ENCODE measurements at regions not wholly inside any gene's neighbourhood (a gene's known extent, or its start where the extent isn't known, plus 50 kb on each side); places are given as distances from the start of the nearest gene placed in this dataset.

DNA sequence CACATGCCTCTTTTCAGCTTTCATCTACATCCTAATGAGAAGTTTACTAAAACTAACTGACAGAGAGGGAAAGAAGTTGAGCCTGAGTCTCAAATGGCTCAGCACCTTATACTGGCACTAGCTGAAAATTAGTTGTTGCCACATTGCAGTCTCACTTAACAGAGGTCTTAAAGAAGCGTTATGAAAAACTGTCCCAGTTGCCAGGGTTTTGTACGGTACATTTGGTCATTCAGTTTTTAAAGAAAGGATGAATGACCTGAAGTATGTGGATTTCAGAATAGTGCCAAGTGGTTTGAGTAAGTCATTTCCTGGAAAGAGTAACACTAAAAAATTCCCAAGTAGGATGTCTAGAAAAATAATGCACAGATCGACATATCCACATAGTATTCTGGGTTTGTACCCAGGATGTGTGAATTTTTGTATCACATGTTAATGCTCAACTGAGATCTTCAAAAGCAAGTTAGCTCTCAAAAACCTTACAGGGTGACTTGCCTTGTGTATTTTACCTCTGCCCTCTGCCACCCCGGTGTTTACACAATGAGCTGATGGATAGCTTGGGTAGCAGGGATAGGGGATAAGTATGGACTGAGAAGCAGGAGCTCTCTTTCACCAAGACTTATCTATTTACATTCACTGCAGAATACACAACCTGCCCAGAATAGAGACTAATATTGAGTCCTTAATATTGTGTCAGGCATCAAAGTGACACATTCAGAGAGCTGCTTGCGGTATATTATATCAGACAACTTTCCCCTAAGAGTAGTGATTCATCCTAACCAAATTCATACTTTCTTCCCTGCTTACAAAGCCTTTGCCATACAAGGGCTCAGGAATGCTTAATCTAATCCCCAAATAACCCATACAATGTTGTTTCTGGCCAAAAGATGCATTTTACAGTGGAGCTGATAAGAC lies 1075.7 kb upstream of the PABPC4L start:
- no peak for DNase-seq
- H3K4me1 ChIP-seq = no peaks in the 10 kb centered on the region
- no peaks in the 10 kb centered on the region for H3K27me3 ChIP-seq
- no peaks in the 10 kb centered on the region for H3K36me3 ChIP-seq
- ATAC-seq = no peak
- no peak overlapping the region for H3K4me3 ChIP-seq
- TF ChIP-seq, protein P1, sequence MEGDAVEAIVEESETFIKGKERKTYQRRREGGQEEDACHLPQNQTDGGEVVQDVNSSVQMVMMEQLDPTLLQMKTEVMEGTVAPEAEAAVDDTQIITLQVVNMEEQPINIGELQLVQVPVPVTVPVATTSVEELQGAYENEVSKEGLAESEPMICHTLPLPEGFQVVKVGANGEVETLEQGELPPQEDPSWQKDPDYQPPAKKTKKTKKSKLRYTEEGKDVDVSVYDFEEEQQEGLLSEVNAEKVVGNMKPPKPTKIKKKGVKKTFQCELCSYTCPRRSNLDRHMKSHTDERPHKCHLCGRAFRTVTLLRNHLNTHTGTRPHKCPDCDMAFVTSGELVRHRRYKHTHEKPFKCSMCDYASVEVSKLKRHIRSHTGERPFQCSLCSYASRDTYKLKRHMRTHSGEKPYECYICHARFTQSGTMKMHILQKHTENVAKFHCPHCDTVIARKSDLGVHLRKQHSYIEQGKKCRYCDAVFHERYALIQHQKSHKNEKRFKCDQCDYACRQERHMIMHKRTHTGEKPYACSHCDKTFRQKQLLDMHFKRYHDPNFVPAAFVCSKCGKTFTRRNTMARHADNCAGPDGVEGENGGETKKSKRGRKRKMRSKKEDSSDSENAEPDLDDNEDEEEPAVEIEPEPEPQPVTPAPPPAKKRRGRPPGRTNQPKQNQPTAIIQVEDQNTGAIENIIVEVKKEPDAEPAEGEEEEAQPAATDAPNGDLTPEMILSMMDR (IDR thresholded peaks at IDR 0.05) = no peak
- H3K9me3 ChIP-seq = no peaks in the 10 kb centered on the region
- intact Hi-C loops (cut with DNase I) = no loop called here
- no peak overlapping the region for H3K27ac ChIP-seq

DNA sequence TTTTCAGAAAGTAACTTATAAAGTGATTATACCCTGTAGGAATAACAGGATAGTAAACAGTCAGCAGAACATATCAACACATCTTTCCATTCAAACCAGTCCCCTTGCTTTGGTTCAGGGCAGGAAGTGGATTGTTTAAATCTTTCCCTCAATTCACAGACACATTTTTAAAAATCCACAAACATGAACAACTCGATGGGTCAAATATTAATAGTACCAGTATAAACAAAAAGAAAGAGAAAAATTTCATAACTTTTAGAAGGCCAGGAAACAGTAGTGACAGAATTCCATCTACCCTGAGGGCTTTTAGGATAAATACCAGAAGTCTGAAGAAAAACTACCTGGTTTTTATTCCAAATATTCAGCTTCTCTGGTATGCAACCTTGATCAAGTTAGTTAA lies 1072.8 kb upstream of the PABPC4L start:
- no peaks in the 10 kb centered on the region for H3K27me3 ChIP-seq
- TF ChIP-seq, protein P1 (IDR thresholded peaks at IDR 0.05) = no peak
- DNase-seq (no peak), ATAC-seq (no peak)
- intact Hi-C loops (cut with DNase I) = no loop called here
- no peak overlapping the region for H3K27ac ChIP-seq
- no peaks in the 10 kb centered on the region for H3K9me3 ChIP-seq
- no peaks in the 10 kb centered on the region for H3K36me3 ChIP-seq
- no peaks in the 10 kb centered on the region for H3K4me1 ChIP-seq
- no peak overlapping the region for H3K4me3 ChIP-seq

DNA sequence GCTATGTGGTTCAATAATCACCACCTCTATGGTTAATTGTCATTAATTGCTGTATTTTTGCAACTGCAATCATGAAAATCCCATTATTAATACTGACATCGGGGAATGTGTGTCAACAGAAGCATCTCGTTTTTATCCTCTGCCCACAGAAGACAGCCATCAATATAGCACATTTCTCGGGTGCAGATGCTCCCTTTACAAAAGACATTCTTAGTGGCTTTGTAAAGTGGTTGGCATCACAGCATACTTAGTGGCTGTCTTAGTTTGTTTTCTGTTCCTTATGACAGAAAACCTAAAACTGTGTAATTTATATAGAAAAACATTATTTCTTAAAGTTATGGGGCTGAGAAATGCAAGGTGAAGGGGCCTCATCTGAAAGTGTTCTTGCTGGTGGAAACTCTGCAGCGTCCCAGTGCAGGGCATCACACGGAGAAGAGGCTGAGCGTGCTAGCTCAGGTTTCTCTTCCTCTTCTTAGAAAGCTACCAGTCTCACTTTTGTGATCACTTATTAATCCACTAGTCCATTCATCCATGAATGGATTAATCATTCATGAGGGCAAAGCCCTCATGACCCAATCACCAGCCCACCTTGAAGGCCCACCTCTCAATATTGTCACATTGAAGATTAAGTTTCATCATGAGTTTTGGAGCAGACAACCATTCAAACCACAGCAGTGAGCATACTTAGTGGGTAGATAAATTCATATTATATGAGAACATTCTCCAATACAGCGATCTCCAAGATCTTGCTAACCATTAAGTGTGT lies 1067.7 kb upstream of the PABPC4L start:
- Histone ChIP-seq H3K4me3 (no peak overlapping the region), H3K27me3 (no peaks in the 10 kb centered on the region), H3K4me1 (no peaks in the 10 kb centered on the region), H3K9me3 (no peaks in the 10 kb centered on the region), H3K36me3 (no peaks in the 10 kb centered on the region), H3K27ac (no peak overlapping the region)
- TF ChIP-seq, protein P1 (IDR thresholded peaks at IDR 0.05) = no peak
- intact Hi-C loops (cut with DNase I) = no loop called here
- no peak for ATAC-seq
- no peak for DNase-seq

DNA sequence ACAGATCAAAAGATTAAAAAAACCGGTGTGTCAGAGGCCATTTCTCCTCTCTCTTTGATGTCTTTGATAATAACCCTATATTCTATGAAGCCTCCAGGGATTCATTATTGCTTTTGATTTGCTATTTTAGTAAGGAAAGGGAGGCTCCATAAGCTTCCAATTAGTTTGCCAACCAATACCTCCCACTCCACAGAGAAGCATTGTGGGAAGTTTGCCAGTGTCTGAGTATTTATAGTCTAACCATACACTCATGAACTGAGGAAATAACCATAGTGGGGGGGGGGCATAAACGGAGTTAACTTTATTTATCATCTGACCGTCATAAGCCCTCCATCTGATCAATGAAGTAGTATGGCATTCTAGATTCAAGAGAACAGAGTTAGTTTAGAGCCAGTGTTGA lies 1066.8 kb upstream of the PABPC4L start:
- intact Hi-C loops (cut with DNase I) = no loop called here
- H3K27me3 ChIP-seq = no peaks in the 10 kb centered on the region
- TF ChIP-seq, protein P1 (IDR thresholded peaks at IDR 0.05) = no peak

DNA sequence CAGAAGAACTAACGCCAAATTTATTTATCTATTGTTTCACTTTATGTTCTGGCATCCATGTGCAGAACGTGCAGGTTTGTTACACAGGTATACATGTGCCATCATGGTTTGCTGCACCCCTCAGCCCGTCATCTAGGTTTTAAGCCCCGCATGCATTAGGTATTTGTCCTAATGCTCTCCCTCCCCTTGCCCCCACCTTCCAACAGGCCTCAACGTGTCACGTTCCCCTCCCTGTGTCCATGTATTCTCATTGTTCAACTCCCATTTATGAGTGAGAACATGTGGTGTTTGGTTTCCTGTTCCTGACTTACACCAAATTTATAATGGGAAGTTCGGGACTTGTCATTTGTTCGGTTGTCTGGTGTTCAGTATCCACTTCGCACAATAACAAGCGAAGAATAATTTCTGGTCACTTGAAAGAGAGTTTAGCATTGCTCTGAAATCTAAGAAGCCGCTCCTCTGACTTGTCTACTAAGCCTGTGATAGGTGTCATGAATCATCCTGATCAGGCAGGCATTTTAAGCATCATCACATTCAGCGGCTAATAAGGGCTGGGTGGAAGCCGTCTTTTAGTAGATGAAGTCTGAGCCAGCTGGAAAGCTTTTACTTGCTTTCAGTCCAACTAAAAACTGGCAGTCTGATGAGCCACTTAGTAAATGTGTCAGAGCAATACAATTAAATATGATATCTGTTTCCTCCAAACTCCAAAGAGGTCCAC lies 1065.7 kb upstream of the PABPC4L start:
- H3K9me3 ChIP-seq = no peaks in the 10 kb centered on the region
- H3K4me3 ChIP-seq = no peak overlapping the region
- no peak overlapping the region for H3K27ac ChIP-seq
- H3K36me3 ChIP-seq = no peaks in the 10 kb centered on the region
- TF ChIP-seq, protein P1 (IDR thresholded peaks at IDR 0.05) = no peak
- H3K27me3 ChIP-seq = no peaks in the 10 kb centered on the region
- no peak for ATAC-seq
- no peak for DNase-seq
- intact Hi-C loops (cut with DNase I) = no loop called here
- H3K4me1 ChIP-seq = no peaks in the 10 kb centered on the region

More for the DNA sequence above, 1066.8 kb upstream of the PABPC4L start:
- no peak for DNase-seq
- no peaks in the 10 kb centered on the region for H3K36me3 ChIP-seq
- no peak overlapping the region for H3K27ac ChIP-seq
- H3K4me1 ChIP-seq = no peaks in the 10 kb centered on the region
- H3K9me3 ChIP-seq = no peaks in the 10 kb centered on the region
- H3K4me3 ChIP-seq = no peak overlapping the region
- ATAC-seq = no peak
